C1 segment of cervical spinal cord (tissue), 14 donors: ENCODE measurements at regions not wholly inside any gene's neighbourhood (a gene's known extent, or its start where the extent isn't known, plus 50 kb on each side); places are given as distances from the start of the nearest gene placed in this dataset.
A peak's percentile ranks its signal among the peaks of the same experiment; 100 is the strongest.
"Not testable (repeated sequence)": the region's sequence is repeated elsewhere in the genome, so short reads cannot be mapped to it uniquely, and the experiment has no call there.

Experiments used
- DNase-seq, 14 donors: peaks; one replicate each; lab custom pipeline; 2025; lab: John Stamatoyannopoulos, UW

DNA sequence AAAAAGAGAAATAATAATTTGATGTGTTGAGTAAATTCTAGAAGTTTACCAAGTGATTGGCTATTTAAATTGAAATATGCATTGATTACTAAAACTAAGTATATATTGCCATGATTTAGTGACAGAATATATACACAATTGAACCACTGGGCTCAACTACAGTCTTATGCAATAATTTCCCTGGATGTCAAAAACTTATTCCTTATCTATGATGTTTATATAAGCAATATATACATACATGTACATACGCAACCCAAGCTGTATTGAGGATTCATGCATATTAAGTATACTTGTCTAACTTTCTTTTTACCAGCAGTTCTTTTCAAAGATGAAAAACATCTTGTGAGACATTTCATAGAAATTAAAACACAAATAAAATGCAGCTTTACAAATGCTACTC lies 165.8 kb downstream of the ZIC4 start:
- no peak for DNase-seq

DNA sequence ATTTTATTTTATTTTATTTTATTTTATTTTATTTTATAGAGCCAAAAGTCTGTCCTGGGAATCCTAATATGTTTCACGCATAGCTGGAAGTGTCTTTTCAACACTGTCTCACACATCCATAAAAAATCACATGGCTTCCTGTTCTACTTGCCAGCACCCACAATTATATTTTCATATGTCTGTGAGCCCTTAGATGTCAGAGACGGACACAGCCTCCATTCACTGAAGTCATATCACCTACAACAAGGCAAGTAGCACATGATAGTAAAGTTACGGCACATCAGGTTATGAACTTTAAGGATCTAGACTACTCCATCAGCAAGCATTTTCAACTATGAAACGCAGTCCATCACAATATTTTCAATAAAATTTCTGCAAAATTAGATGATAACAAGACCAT lies 168.4 kb downstream of the ZIC4 start:
- DNase-seq: no peak

DNA sequence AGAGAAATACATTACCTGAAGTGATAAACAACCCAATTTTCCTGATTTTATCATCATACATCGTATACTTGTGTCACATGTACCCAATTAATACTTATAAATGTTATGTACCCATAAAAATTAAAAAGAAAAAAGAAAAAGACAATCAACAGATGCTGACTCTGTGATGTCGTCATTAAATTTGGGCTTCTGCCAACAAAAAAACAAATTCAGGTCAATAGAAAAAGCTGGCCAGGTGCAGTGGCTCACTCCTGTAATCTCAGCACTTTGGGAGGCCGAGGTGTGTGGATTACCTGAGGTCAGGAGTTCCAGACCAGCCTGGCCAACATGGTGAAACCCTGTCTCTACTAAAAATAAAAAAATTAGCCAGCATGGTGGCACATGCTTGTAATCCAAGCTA lies 174.4 kb downstream of the ZIC4 start:
- DNase-seq: not testable (repeated sequence)

DNA sequence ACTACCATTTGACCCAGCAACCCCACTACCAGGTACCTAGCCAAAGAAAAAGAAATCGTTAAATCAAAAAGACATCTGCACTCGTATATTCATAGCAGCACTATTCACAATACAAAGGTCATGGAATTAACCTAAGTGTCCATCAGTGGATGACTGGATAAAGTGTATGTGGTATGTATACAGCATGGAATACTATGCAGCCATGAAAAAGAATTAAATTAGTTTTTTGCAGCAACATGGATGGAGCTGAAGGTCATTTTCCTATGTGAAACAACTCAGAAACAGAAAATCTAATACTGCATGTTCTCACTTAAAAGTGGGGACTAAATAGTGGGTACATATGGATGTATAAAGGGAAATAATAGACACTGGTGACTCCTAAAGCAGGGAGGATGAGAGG lies 175.2 kb downstream of the ZIC4 start:
- DNase-seq: no peak

DNA sequence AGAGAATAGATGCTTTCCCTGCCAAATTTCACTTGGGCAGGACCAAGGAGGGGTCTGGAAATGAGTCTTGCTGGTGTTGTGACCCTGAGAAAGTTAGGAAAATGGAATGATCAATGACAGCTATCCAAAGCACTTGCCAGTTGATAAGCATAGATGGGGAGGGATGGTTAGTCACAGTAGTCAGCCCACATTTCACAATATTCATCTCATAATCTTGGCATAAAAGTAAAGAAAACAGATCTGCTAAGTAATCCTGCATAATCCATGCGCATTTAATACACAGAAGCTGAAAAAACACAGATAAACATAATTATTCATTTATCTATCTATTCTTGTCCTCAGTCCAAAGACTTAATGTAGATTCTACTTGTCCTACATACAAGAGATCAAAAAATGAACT lies 184.1 kb downstream of the ZIC4 start:
- DNase-seq: no peak

DNA sequence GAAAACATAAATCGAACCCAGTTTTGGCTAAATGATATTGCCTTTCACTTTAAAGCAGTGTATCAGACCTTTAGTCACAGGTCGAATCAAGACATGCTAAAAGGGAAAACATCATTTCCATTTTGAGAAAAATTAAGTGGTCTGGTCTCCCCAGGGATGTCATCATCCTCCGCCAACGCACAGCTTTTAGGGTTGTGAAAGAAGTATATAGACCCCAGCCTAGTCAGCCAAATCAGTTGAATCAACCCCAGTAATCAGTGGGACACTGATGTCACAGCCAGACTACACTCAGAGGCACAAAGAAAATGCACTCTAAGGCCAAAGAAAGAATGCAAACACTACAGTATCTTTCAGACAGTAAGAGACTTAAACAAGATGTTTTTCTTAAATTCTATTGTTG lies 187.4 kb downstream of the ZIC4 start:
- peak in 1 of 14 donors; percentile 25 for DNase-seq

DNA sequence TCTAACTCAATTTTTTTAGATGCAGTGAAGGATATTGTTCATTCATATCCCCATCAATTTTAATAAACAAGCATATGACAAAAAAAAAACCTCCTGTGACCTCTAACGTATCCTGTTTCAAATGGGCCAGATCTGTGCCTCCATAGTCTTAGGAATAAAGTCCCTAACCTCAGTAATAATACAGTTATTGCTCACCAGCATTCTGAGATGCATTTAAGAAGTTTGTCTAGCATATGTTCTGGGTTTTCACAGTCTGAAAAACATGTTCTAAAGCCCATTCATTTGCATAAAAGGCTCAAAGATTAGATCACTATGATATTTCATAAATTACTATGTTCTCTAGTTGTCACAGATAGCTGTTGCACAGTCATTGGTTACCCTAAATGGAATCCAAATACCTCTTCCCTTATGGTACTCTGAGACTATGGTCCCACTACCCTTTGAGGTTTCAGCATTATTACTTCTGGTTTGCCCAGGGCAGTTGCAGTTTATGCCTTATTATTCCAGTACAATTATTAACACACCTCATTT lies 190.1 kb downstream of the ZIC4 start:
- DNase-seq: no peak

DNA sequence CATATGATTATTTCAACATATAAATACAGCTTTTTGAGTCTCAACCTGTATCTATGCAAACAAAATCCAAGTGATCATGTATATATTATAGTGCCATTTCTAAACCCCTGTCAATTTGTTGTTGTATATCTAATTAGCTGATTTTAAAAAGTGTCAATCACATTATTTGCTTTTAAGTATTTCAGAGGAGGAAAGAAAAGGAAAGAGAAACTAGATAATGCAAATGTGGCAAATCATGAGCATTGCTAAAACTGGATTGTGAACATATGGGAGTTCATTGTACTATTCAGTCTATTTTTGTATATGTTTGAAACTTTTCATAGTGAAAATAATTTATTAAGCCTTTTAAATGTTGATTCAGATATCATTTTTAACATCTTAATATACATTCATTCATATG lies 190.7 kb downstream of the ZIC4 start:
- no peak for DNase-seq

DNA sequence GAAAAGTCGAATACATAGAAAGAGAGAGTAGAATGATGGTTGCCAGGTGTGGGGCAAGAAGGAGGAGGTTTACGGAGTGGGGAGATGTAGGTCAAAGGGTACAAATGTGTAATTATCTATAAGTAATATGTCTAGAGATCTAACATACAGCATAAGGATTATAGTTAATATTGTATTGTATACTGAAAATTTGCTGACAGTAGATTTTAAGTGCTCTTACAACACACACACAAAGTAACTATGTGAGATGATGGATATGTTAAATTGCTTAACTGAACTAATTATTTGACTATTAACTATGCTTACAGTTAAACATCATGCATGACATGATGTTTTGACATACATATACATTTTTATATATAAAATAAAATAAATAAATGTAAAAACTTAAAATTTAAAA lies 192.7 kb downstream of the ZIC4 start:
- no peak for DNase-seq

DNA sequence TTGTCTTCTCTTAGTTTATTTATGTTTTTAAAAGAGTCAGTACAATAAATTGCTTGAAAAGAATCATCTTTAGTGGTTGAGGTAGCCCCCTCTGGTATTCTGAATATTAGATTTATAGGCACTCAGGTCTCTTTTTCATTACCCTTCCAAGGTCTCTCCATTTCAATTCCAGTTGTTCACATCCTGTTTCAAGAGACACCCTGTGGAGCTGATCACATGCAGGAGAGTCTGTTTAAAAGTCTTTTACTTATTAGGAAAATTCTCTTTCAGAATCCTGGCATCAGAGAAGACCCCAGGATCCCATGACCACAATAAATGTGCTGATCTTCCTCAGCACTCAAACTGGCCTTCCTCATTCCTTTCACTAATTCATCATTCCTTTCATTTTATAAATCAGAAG lies 195.7 kb downstream of the ZIC4 start:
- DNase-seq: no peak

DNA sequence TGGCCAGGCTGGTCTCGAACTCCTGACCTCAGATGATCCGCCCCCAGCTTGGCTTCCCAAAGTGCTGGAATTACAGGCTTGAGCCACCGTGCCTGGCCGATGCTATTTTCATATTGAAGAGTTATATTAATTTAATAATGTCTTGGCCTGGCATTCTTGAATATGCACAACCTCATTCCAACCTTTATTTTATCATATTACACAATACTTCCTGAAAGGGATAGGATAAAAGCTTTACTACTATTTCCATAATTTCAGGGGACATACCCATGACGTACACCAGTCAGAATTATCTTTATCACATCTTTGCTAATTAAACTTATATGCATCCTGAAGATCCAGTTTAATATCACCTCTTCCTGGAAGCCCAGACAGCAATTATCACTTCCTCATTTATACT lies 205.3 kb downstream of the ZIC4 start:
- DNase-seq: no peak

DNA sequence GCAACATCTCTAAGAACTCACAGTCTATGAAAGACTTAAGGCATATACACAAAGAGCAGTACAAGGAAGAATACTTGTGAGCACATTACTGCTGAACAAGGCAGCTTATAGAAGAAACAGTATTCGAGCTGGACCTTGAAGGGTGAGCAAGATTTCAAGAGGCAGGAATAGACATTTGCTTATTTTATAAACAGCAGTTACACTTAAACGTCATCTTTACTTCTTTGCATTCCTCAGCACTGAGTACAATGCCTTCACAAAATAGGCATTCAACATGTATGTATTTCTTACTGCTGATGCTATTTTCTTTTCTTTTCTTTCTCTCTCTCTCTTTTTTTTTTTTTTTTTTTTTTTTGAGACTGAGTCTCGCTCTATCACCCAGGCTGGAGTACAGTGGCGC lies 205.8 kb downstream of the ZIC4 start:
- DNase-seq: no peak

DNA sequence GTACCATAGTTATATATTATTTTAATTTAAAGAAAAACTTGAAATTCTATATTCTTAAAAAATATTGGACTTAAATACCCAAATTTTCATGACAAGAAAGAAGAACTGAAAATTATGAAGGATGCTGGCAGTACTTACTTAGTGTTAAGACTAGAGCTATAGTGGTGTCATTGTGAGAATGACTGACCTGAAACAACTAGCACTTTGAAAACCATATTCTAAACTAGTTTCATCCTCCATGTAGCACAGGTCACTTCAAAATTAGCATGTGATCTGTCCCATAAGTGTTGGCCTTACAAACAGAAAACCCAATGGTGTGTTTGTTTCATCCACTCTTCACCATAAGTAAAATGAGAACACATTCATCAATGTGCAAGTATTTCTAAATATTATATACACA lies 208.6 kb downstream of the ZIC4 start:
- no peak for DNase-seq

DNA sequence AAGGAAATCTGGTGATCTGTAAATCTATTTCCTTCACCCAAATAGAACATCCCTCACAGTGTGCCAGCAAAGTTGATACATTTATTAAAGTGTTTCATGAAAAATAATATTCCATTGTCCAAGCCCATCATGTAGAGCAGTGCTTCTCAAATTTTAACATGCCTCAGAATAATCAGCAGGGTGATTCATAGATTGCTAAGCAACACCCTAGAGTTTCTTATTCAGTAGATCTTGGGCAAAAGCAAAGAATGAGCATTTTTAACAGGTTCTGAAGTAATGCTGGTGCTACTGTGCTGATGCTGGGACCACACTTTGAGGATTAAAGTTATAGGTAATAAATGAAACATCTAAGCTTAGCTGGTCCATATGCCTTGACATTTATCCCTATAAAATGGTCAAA lies 210.5 kb downstream of the ZIC4 start:
- DNase-seq: no peak

DNA sequence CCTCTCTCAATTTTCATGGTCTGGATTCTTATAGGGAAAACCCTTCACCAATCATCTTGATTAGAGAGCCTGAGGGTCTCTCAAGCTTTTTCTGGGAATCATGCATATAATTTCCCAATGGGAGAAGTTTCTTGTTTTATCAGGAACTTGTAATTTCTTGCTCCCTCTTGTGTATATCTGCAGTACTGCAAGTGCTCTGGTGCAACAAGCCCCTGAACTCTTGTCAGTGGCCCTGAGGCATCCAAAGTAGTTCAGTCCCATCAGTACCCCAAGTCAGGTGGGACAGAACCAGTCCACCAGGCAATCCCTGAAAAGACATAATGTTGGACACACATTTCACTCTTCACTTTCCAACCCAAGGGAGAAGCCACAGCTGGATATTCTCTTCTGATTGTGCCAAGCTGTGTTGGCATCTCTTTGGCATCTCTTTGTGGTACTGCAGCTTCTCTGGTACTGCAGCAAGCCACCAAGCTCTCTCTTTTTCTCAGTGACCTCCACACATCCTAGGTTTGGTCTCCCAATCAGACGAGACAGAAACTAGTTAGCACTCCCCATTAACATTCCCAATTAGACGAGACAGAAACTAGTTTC lies 214.5 kb downstream of the ZIC4 start:
- DNase-seq: peak in 2 of 14 donors; percentile 0

DNA sequence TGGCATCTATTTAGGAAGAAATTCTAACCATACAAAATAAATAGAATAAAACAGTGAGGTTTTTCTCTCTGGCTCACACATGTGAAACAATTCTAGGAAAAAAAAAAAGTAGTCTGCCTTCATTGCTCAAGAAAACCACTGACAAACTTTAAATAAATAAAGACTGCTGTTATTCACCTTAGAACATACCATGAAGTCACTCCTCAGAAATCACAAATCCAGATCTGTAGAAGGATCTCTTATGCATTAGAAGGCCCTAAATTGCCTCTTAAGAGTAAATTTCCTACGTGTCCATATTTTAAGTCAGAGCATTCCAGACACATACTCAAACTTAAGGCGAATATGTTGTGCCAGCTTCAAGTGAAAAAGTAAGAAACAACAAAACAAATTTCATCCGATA lies 217.3 kb downstream of the ZIC4 start:
- no peak for DNase-seq

DNA sequence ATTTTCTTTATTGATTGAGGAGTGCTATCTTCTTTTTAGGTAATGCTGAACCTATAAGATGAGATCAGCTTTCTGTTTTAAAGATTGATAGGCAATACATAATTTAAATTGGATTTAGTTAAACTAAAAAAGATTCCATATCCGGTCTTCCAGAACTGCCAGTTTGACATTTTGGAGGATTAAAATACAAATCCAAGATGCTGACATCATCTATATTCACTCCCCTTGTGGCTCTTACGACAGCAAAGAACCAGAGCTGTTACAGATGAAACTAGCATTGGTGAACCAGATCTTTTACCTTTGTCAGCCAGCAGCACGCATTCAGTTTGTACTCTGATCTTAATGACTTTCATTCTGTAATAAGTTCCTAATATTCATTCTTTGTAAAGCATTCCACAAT lies 218.7 kb downstream of the ZIC4 start:
- no peak for DNase-seq

DNA sequence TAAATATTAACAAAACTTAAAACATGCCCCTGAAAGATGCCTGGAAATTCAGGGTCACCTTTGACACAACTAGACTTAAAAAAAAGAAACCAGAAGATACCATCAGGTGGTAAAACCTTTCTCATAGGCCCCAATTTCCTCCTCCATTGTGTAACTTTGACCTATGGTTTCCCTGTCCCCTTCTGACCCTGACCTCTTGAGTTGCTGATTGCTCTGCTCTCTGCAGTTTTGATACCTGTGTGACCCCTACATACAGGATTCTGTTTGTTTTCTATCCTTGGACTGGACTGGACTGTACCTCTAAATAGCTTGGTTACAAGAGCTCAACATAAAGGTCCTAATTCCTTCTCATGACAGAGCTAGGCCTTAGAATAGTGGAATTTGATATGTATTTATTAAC lies 220.6 kb downstream of the ZIC4 start:
- DNase-seq: no peak

DNA sequence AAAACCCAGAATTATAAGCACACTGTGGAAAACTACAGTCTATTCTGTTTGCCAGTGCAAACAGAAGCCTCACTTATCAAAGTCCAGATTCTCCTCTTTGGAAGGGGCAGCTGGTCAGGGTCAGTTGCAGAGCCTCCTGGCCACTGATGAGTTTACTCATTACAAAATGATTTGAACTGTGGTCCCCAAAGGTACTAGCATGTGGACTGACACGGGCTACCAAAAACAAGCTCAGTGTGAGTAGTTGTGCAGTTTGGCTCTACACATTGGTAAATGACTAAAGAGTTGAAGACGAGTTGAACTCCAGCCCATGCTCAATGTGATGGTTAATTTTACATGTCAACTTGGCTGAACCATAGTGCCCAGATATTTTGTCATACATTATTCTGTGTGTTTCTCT lies 221.5 kb downstream of the ZIC4 start:
- no peak for DNase-seq

DNA sequence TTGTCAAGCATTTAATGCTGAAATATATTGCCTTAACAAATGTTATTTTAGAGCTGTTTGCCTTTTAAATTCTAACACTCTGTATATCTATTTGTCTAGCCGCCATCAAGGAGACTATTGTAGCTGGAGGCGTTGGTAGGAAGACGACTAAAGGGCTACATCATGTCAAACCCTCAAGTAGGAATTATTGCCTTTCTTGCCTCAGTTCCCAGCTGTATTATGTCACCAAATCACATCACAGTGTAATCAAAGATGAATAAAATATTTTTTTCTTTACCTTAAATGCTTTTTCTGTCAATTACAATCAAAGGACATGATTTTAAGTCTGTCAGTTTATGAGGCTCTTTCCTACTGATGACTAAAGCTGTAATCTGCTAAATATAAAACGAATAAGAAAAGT lies 233.1 kb downstream of the ZIC4 start:
- DNase-seq: no peak

DNA sequence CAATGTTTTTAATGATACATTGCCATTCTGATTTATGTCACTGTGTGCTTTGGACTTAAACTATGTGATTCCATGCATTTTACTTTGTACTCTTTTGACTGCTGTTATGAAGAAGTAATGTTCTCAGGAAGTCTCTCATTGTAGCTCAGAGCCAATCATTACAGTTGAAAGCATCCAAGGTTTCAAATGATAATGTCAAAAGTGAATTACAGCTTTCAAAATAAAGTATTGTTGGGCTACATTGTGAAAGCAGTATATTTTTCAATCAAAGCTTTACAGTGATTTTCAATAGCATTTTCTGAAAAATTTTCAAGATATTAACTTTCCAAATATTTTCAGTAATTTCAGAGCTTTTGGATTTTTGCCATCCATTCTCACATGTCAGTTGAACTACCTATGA lies 243.6 kb downstream of the ZIC4 start:
- peak in 1 of 14 donors; percentile 27 for DNase-seq

DNA sequence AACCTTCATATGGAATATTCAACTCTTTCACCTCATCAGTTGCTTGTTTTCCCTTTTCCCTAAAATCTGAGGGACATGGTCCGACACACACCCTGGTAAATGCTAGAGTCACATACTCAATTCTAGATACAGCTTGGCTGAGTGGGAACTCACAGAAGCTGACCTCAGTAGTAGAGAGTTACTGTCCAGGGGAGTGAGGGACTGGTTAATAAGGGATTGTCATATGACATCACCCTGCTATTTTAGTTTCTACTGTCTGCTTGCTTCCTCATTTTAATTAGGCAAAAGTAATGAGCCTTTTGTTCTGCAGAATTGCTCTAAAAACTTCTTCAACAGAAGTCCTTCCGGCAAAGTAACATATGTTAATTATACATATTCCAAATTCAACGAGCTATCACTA lies 244.5 kb downstream of the ZIC4 start:
- DNase-seq: peak in 1 of 14 donors; percentile 58

DNA sequence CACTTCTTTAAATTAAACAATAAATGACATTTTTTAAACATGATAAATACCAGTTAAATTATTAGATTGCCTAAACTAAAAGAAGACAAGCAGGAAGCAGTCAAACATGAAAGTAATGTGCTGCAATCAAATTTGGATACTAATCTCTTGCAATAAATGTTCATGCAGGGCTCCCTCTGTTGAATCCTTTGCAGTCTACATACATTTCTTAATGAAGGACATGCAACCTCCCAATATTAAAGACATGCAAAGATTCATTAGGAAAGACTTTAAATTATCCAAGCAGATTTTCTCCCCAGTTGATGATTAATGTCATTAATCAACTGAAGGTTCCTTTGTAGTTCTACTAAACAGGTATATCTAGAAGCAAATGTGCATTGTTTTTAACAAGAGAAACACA lies 245.4 kb downstream of the ZIC4 start:
- peak in 1 of 14 donors; percentile 13 for DNase-seq

DNA sequence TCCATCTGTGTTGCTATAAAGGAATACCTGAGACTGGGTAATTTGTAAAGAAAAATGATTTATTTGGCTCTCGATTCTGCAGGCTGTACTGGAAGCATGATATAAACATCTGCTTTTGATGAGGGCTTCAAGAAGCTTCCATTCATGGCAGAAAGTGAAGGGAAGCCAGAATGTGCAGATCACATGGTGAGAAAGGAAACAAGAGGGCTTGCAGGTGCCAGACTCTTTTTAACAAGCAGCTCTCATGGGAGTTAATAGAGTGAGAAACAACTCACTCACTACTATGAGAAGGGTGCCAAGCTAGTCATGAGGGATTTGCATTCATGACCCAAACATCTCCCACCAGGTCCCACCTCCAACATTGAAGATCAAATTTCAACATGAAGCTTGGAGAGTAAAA lies 247.2 kb downstream of the ZIC4 start:
- DNase-seq: no peak
